ENCODE measurements at regions not wholly inside any gene's neighbourhood (a gene's known extent, or its start where the extent isn't known, plus 50 kb on each side); places are given as distances from the start of the nearest gene placed in this dataset.

DNA sequence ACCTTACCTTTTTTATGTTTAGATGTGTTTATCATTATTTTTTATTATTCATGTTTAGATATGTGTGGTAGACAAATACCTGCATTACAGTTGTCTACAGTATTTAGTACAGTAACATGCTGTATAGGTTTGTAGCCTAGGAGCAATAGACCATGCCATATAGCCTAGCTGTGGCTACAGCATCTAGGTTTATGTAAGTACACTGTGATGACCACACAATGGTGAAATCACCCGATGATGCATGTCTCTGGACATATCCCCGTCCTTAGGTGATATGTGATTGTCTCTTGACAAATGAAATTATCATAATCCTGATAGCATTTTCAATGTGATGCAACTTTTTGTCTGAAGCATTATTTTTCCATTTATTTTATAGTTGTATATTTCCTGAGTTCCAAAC is 121.2 kb downstream of the DISP1 start:
- no peak overlapping the region for H2AFZ ChIP-seq (ENCODE audit: low read depth, low read length)
- H3K4me1 ChIP-seq (ENCODE audit: insufficient read depth, low read length): no peaks in the 10 kb centered on the region
- no peaks in the 10 kb centered on the region for H3K36me3 ChIP-seq (ENCODE audit: insufficient read depth, low read length)
- H3K4me3 ChIP-seq (ENCODE audit: low read length): no peak overlapping the region
- H3K27me3 ChIP-seq (ENCODE audit: insufficient read depth, low read length): no peaks in the 10 kb centered on the region
- no peaks in the 10 kb centered on the region for H3K9me3 ChIP-seq (ENCODE audit: low read length)

- Histone ChIP-seq H2AFZ (ENCODE audit: low read depth, low read length) (no peak overlapping the region), H3K27me3 (ENCODE audit: insufficient read depth, low read length) (no peaks in the 10 kb centered on the region), H3K9me3 (ENCODE audit: low read length) (no peaks in the 10 kb centered on the region), H3K4me3 (ENCODE audit: low read length) (no peak overlapping the region), H3K4me1 (ENCODE audit: insufficient read depth, low read length) (peaks cover 3% of the 10 kb centered on the region), H3K36me3 (ENCODE audit: insufficient read depth, low read length) (peaks cover 8% of the 10 kb centered on the region)
Measured at GRCh38 chr1:222938986-222939385, 124.1 kb downstream of the DISP1 start.

GRCh38 chr1:222940095-222940494 is 125.3 kb downstream of the DISP1 start:
- H2AFZ ChIP-seq (ENCODE audit: low read depth, low read length): no peak overlapping the region
- H3K36me3 ChIP-seq (ENCODE audit: insufficient read depth, low read length): peaks cover 8% of the 10 kb centered on the region
- no peaks in the 10 kb centered on the region for H3K9me3 ChIP-seq (ENCODE audit: low read length)
- H3K27me3 ChIP-seq (ENCODE audit: insufficient read depth, low read length): no peaks in the 10 kb centered on the region
- peaks cover 3% of the 10 kb centered on the region for H3K4me1 ChIP-seq (ENCODE audit: insufficient read depth, low read length)
- no peak overlapping the region for H3K4me3 ChIP-seq (ENCODE audit: low read length)

DNA sequence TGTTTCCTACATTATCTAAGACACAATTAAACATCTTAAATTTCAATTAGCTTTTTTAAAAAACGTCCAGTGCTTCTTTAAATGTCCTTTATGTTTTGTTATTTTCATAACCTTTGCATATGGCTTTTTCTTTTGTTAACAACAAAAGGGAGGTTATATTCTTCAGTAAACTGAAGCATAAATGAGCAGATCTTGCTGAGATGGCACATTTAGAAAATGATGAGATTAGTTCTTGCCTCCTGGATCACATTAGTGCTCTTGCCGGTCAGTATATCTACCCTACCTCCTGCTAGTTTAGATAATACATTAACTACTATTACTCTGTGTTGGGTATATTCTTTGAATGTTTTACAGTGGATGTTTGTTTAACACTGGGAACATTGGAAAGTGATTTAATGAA is 126.1 kb downstream of the DISP1 start:
- Histone ChIP-seq H3K36me3 (ENCODE audit: insufficient read depth, low read length) (peaks cover 8% of the 10 kb centered on the region), H3K4me1 (ENCODE audit: insufficient read depth, low read length) (peaks cover 3% of the 10 kb centered on the region), H3K4me3 (ENCODE audit: low read length) (no peak overlapping the region), H3K27me3 (ENCODE audit: insufficient read depth, low read length) (no peaks in the 10 kb centered on the region), H2AFZ (ENCODE audit: low read depth, low read length) (no peak overlapping the region), H3K9me3 (ENCODE audit: low read length) (no peaks in the 10 kb centered on the region)

- H3K4me3 ChIP-seq (ENCODE audit: low read length): no peak overlapping the region
- no peaks in the 10 kb centered on the region for H3K9me3 ChIP-seq (ENCODE audit: low read length)
- peaks cover 8% of the 10 kb centered on the region for H3K36me3 ChIP-seq (ENCODE audit: insufficient read depth, low read length)
- H2AFZ ChIP-seq (ENCODE audit: low read depth, low read length): no peak overlapping the region
- no peaks in the 10 kb centered on the region for H3K27me3 ChIP-seq (ENCODE audit: insufficient read depth, low read length)
- peaks cover 3% of the 10 kb centered on the region for H3K4me1 ChIP-seq (ENCODE audit: insufficient read depth, low read length)
Measured at GRCh38 chr1:222941425-222941824, 126.6 kb downstream of the DISP1 start.

- Histone ChIP-seq H3K27me3 (ENCODE audit: insufficient read depth, low read length) (no peaks in the 10 kb centered on the region), H2AFZ (ENCODE audit: low read depth, low read length) (no peak overlapping the region), H3K9me3 (ENCODE audit: low read length) (no peaks in the 10 kb centered on the region), H3K4me3 (ENCODE audit: low read length) (no peak overlapping the region), H3K36me3 (ENCODE audit: insufficient read depth, low read length) (peaks cover 8% of the 10 kb centered on the region), H3K4me1 (ENCODE audit: insufficient read depth, low read length) (peaks cover 3% of the 10 kb centered on the region)
Measured at GRCh38 chr1:222946436-222946835, 131.6 kb downstream of the DISP1 start.

DNA sequence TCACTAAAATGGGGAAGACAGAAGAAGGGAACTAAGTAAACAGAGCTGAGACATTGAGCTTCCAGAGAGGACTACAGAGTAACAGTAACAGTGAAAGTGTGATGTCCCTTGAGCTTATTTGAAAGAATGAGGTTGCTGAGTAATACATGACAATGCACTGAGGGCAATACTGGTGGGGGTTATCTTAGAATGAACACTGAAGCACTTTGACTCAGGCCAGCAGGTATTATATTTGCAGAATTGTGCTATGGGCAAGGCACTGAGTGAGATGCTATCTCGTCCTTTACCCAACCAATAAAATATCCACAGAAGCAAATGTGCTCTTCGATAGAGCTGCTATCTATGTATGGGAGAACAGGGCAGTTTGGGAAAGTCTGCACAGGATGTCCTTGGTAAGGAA is 133.2 kb downstream of the DISP1 start:
- H3K36me3 ChIP-seq (ENCODE audit: insufficient read depth, low read length): peaks cover 3% of the 10 kb centered on the region
- no peak overlapping the region for H3K4me3 ChIP-seq (ENCODE audit: low read length)
- no peak overlapping the region for H2AFZ ChIP-seq (ENCODE audit: low read depth, low read length)
- no peaks in the 10 kb centered on the region for H3K9me3 ChIP-seq (ENCODE audit: low read length)
- no peaks in the 10 kb centered on the region for H3K4me1 ChIP-seq (ENCODE audit: insufficient read depth, low read length)
- no peaks in the 10 kb centered on the region for H3K27me3 ChIP-seq (ENCODE audit: insufficient read depth, low read length)

DNA sequence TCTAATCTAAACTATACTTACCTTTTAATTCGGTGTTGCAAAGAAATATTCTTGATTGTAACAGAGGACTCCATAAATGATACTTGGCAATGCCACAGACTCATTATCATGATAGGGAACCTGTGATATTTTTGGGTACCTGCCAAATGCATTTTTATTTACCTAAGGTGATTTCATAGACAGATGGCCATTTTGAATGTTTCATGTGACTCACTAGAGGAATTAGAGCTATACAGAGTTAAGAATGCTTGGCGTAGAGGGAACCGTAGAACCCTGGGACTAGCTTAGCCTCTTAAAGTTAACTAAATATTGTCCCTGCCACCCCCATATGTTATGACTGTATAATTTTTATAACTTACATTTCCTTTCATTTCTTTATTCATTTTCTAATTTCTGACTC is 136.1 kb downstream of the DISP1 start:
- Histone ChIP-seq H2AFZ (ENCODE audit: low read depth, low read length) (no peak overlapping the region), H3K4me1 (ENCODE audit: insufficient read depth, low read length) (no peaks in the 10 kb centered on the region), H3K9me3 (ENCODE audit: low read length) (no peaks in the 10 kb centered on the region), H3K36me3 (ENCODE audit: insufficient read depth, low read length) (no peaks in the 10 kb centered on the region), H3K27me3 (ENCODE audit: insufficient read depth, low read length) (no peaks in the 10 kb centered on the region), H3K4me3 (ENCODE audit: low read length) (no peak overlapping the region)

GRCh38 chr1:222953585-222953984 is 138.7 kb downstream of the DISP1 start:
- no peaks in the 10 kb centered on the region for H3K9me3 ChIP-seq (ENCODE audit: low read length)
- H3K4me1 ChIP-seq (ENCODE audit: insufficient read depth, low read length): no peaks in the 10 kb centered on the region
- no peaks in the 10 kb centered on the region for H3K36me3 ChIP-seq (ENCODE audit: insufficient read depth, low read length)
- H2AFZ ChIP-seq (ENCODE audit: low read depth, low read length): no peak overlapping the region
- no peaks in the 10 kb centered on the region for H3K27me3 ChIP-seq (ENCODE audit: insufficient read depth, low read length)
- H3K4me3 ChIP-seq (ENCODE audit: low read length): no peak overlapping the region

GRCh38 chr1:222955964-222956363 is 141.1 kb downstream of the DISP1 start:
- no peaks in the 10 kb centered on the region for H3K9me3 ChIP-seq (ENCODE audit: low read length)
- no peaks in the 10 kb centered on the region for H3K27me3 ChIP-seq (ENCODE audit: insufficient read depth, low read length)
- H2AFZ ChIP-seq (ENCODE audit: low read depth, low read length): no peak overlapping the region
- no peak overlapping the region for H3K4me3 ChIP-seq (ENCODE audit: low read length)
- no peaks in the 10 kb centered on the region for H3K36me3 ChIP-seq (ENCODE audit: insufficient read depth, low read length)
- H3K4me1 ChIP-seq (ENCODE audit: insufficient read depth, low read length): no peaks in the 10 kb centered on the region

DNA sequence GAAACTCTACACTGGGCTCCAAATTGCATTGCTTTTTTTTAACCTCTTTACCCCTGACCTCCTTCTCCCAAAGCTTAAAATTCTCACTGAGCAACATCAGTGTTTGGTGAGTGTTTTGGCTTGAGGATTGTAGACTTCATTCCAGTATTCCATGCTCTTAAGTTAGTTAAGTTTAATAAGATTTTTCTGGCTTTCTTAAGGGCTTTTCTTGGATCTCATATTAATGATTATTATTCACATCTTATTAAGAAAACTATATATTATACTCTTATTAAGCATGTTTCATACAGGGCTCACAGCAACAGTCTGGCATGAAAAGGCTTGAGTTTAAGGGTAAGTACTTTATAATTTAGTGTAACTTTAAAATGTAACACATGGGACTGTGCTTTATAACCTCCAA is 141.8 kb downstream of the DISP1 start:
- Histone ChIP-seq H3K4me1 (ENCODE audit: insufficient read depth, low read length) (no peaks in the 10 kb centered on the region), H3K36me3 (ENCODE audit: insufficient read depth, low read length) (no peaks in the 10 kb centered on the region), H3K4me3 (ENCODE audit: low read length) (no peak overlapping the region), H3K27me3 (ENCODE audit: insufficient read depth, low read length) (no peaks in the 10 kb centered on the region), H2AFZ (ENCODE audit: low read depth, low read length) (no peak overlapping the region), H3K9me3 (ENCODE audit: low read length) (no peaks in the 10 kb centered on the region)

DNA sequence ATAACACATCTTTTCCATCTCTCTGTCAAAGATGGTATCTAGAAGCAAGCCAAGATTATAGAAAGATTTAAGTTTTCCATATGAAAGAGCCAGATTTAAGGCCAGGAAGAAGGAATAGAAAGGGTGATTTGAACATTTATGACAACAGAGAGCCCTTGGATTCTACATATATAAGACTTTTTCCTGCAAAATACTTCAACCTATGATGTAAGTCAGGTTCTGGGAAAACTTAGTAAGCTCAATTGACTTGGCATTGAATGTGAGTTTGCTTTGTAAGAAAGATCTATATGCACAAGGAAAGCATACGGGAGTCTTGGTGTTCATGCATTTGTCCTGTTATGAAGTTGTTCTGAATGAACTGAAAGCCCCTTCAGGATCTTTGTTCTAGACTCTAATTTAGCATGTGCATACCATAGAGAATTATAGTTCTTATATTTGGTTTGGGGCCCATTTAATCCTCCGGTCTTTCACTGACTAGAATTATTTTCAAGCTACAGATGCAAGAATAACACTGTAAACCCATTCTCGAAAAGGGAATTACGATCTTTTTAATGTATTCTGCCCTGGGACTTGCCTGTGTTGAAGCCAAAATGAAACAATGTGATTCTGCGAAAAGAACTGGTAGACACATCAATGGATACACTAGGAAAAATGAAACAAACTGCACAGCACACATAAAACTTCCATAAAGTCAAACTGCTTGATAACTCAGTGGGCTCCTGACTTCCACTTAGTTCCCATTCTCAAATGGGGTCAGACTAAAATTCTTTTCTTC is 152.8 kb downstream of the DISP1 start:
- Histone ChIP-seq H2AFZ (ENCODE audit: low read depth, low read length) (no peak overlapping the region), H3K4me1 (ENCODE audit: insufficient read depth, low read length) (peaks cover 21% of the 10 kb centered on the region), H3K9me3 (ENCODE audit: low read length) (no peaks in the 10 kb centered on the region), H3K36me3 (ENCODE audit: insufficient read depth, low read length) (no peaks in the 10 kb centered on the region), H3K27me3 (ENCODE audit: insufficient read depth, low read length) (no peaks in the 10 kb centered on the region), H3K4me3 (ENCODE audit: low read length) (no peak overlapping the region)

GRCh38 chr1:222970040-222970439 is 155.2 kb downstream of the DISP1 start:
- Histone ChIP-seq H3K9me3 (ENCODE audit: low read length) (no peaks in the 10 kb centered on the region), H3K36me3 (ENCODE audit: insufficient read depth, low read length) (no peaks in the 10 kb centered on the region), H3K27me3 (ENCODE audit: insufficient read depth, low read length) (no peaks in the 10 kb centered on the region), H3K4me3 (ENCODE audit: low read length) (no peak overlapping the region), H2AFZ (ENCODE audit: low read depth, low read length) (no peak overlapping the region), H3K4me1 (ENCODE audit: insufficient read depth, low read length) (peaks cover 24% of the 10 kb centered on the region)

GRCh38 chr1:222970711-222971110 is 155.9 kb downstream of the DISP1 start:
- no peaks in the 10 kb centered on the region for H3K9me3 ChIP-seq (ENCODE audit: low read length)
- no peak overlapping the region for H3K4me3 ChIP-seq (ENCODE audit: low read length)
- H2AFZ ChIP-seq (ENCODE audit: low read depth, low read length): no peak overlapping the region
- H3K27me3 ChIP-seq (ENCODE audit: insufficient read depth, low read length): no peaks in the 10 kb centered on the region
- no peaks in the 10 kb centered on the region for H3K36me3 ChIP-seq (ENCODE audit: insufficient read depth, low read length)
- H3K4me1 ChIP-seq (ENCODE audit: insufficient read depth, low read length): peaks cover 24% of the 10 kb centered on the region
